ENCODE measurements at regions not wholly inside any gene's neighbourhood (a gene's known extent, or its start where the extent isn't known, plus 50 kb on each side); places are given as distances from the start of the nearest gene placed in this dataset.

DNA sequence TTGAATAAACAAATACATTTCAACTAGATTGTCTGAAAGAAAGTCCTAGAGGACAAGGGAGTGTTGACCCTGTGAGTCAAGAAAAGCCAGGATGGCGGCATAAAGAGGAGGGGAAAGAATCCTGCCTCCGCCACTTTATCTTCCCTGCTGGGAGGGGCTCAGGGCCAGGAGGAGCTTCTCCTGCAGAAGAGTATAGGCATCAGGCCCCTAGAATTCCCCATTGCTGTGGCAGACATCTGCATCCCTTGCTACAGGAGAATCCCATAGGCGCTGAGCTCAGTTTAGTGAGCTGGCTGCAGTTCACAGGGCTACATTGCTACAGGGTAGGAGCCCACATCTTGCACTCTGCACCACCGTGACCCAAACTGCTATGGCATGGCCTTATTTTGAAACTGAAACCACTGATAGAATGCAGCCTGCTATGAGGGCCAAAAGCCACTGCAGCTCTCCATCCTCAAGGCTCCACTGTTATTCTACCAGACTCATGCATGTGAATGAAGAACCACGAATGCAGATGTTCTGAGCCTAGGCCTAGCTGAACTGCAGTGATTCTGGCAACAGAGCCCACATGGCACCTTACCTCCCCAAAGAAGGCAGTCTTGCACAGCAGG is 941.4 kb upstream of the CTNND2 start:
- TF ChIP-seq, protein P1, sequence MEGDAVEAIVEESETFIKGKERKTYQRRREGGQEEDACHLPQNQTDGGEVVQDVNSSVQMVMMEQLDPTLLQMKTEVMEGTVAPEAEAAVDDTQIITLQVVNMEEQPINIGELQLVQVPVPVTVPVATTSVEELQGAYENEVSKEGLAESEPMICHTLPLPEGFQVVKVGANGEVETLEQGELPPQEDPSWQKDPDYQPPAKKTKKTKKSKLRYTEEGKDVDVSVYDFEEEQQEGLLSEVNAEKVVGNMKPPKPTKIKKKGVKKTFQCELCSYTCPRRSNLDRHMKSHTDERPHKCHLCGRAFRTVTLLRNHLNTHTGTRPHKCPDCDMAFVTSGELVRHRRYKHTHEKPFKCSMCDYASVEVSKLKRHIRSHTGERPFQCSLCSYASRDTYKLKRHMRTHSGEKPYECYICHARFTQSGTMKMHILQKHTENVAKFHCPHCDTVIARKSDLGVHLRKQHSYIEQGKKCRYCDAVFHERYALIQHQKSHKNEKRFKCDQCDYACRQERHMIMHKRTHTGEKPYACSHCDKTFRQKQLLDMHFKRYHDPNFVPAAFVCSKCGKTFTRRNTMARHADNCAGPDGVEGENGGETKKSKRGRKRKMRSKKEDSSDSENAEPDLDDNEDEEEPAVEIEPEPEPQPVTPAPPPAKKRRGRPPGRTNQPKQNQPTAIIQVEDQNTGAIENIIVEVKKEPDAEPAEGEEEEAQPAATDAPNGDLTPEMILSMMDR (IDR thresholded peaks at IDR 0.05), result no peak
- TF ChIP-seq POLR2AphosphoS5 (IDR thresholded peaks at IDR 0.05) (no peak), POLR2A (IDR thresholded peaks at IDR 0.05) (no peak), EP300 (IDR thresholded peaks at IDR 0.05) (no peak)
